Testis (tissue), 2 donors: ENCODE measurements at regions not wholly inside any gene's neighbourhood (a gene's known extent, or its start where the extent isn't known, plus 50 kb on each side); places are given as distances from the start of the nearest gene placed in this dataset.

Source experiments
- POLR2A ChIP-seq: fragments of 450-650 bp; IDR thresholded peaks from one replicate; pipeline ENCODE4 v1.6.1; 2017; ENCODE audit warnings: antibody characterized with exemption, mild to moderate bottlenecking, moderate library complexity
- TF ChIP-seq, protein P1 (sequence below), 3 experiments: fragments of 450-650 bp in 2 of 3; fragments of 200-600 bp in 1 of 3; sonication (generic) in 1 of 3; IDR thresholded peaks; one replicate each; pipeline ENCODE4 v1.5.1; 2016 to 2019; ENCODE audit warnings: antibody characterized with exemption in 3 of 3, mild to moderate bottlenecking in 2 of 3, moderate library complexity in 1 of 3

DNA sequence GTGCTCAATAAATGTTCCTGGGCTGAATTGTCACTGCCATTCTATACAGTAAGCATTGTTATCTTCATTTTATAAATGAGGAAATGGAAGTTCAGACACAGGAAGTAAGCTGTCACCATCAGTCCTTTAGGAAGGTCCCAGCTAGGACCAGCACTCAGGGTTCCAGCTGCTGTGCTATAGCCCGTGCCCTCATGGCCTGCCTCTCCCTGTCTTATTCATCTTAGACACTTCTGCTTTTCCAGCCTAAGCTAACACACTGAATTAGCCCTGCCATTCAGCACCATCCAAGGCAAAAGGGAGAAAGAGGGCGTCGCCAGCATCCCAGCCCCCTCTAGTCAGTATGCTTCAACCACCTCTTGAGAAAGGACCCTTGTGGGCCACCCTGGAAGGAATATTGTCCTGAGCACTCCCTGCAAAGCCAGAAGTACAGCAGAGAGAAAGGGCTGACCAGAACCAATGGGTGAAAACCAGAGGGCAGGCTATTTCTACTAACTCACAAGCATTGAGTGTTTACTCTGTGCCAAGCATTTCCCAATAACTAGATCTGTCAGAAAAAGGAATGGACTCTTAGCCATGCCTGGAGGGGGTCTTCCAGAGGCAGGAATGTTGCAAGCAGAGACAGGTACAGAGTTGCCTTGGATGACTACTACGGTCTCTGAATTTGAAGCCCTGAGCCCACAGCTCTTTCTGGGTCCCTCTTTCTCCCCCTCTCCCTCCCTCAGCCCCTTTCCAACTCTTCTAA is 77.9 kb upstream of the NFIA start:
- TF ChIP-seq, protein P1, sequence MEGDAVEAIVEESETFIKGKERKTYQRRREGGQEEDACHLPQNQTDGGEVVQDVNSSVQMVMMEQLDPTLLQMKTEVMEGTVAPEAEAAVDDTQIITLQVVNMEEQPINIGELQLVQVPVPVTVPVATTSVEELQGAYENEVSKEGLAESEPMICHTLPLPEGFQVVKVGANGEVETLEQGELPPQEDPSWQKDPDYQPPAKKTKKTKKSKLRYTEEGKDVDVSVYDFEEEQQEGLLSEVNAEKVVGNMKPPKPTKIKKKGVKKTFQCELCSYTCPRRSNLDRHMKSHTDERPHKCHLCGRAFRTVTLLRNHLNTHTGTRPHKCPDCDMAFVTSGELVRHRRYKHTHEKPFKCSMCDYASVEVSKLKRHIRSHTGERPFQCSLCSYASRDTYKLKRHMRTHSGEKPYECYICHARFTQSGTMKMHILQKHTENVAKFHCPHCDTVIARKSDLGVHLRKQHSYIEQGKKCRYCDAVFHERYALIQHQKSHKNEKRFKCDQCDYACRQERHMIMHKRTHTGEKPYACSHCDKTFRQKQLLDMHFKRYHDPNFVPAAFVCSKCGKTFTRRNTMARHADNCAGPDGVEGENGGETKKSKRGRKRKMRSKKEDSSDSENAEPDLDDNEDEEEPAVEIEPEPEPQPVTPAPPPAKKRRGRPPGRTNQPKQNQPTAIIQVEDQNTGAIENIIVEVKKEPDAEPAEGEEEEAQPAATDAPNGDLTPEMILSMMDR (IDR thresholded peaks at IDR 0.05), result no peak
- TF ChIP-seq POLR2A, result no peak
